Neural cell (in vitro differentiated cells): ENCODE measurements at regions not wholly inside any gene's neighbourhood (a gene's known extent, or its start where the extent isn't known, plus 50 kb on each side); places are given as distances from the start of the nearest gene placed in this dataset.

Experiments
- CTCF ChIP-seq: fragments of 450-650 bp; IDR thresholded peaks from 2 replicates; pipeline ENCODE4 v1.5.1; 2014; ENCODE audit warnings: antibody characterized with exemption, mild to moderate bottlenecking, moderate library complexity; ENCODE audit not compliant: poor library complexity, severe bottlenecking
- EP300 ChIP-seq: fragments of 450-650 bp; conservative IDR thresholded peaks from 2 replicates; pipeline ENCODE4 v1.6.1; 2014; ENCODE audit warnings: antibody characterized with exemption, mild to moderate bottlenecking, moderate library complexity; ENCODE audit not compliant: poor library complexity, severe bottlenecking
- EZH2 ChIP-seq: fragments of 200-600, 300-800 bp; shearing (Covaris generic), sonication (generic); IDR thresholded peaks from 2 replicates; pipeline ENCODE4 v1.6.1; 2014; ENCODE audit warnings: antibody characterized with exemption, low read length, borderline replicate concordance, mild to moderate bottlenecking; ENCODE audit not compliant: insufficient read depth, poor library complexity, severe bottlenecking
- MXI1 ChIP-seq: fragments of 450-650 bp; conservative IDR thresholded peaks from 2 replicates; pipeline ENCODE4 v1.6.1; 2014; ENCODE audit warnings: antibody characterized with exemption, mild to moderate bottlenecking; ENCODE audit not compliant: poor library complexity, severe bottlenecking
- POLR2AphosphoS5 ChIP-seq: IDR thresholded peaks from 2 replicates; pipeline ENCODE4 v1.6.1; 2012
- RAD21 ChIP-seq: fragments of 450-650 bp; conservative IDR thresholded peaks from 2 replicates; pipeline ENCODE4 v1.6.1; 2014; ENCODE audit warnings: antibody characterized with exemption, mild to moderate bottlenecking, moderate library complexity
- TAF1 ChIP-seq: IDR thresholded peaks from 2 replicates; pipeline ENCODE4 v1.6.1; 2012; ENCODE audit warnings: low read depth

- TF ChIP-seq CTCF: no peak
- no peak for TF ChIP-seq TAF1
- no peak for TF ChIP-seq EP300
- no peak for TF ChIP-seq RAD21
- TF ChIP-seq MXI1: no peak
- no peak for TF ChIP-seq EZH2
- no peak for TF ChIP-seq POLR2AphosphoS5
Measured at GRCh38 chr5:13569090-13569715, 375.3 kb downstream of the DNAH5 start.
